ENCODE measurements at regions not wholly inside any gene's neighbourhood (a gene's known extent, or its start where the extent isn't known, plus 50 kb on each side); places are given as distances from the start of the nearest gene placed in this dataset.

- WGBS (ENCODE audit: insufficient coverage, insufficient replicate concordance, low lambda C conversion rate, missing lambda C conversion rate), result 20% methylated on average over 3 of the region's 3 CpGs
- H3K4me1 ChIP-seq (ENCODE audit: control insufficient read depth, insufficient read depth, low read length), result no peaks in the 10 kb centered on the region
Measured at GRCh38 chr4:181020456-181020855, 1222.7 kb upstream of the TENM3 start.

More at GRCh38 chr4:181020456-181020855, 1222.7 kb upstream of the TENM3 start:
- no peaks in the 10 kb centered on the region for H3K79me2 ChIP-seq (ENCODE audit: control insufficient read depth, insufficient read depth, low read length)
- no TSS peak for BruUV-seq (replicated peaks)
- SMC1A ChIA-PET (ENCODE audit: uncharacterized antibody, unreplicated experiment), result interaction anchor here (0.7 kb wide), 1 partner anchor 46 kb away, joined by 3 read pairs; no protein-coding TSS in a partner anchor
- in situ Hi-C loops (cut with MboI), result no loop called here
- no peaks in the 10 kb centered on the region for H3K36me3 ChIP-seq (ENCODE audit: control insufficient read depth in 2 of 2, insufficient read depth in 2 of 2, low read length in 1 of 2)
- CTCF ChIA-PET, result no interaction called here
- H3K4me3 ChIP-seq, result no peak overlapping the region
- no peaks in the 10 kb centered on the region for H4K20me1 ChIP-seq (ENCODE audit: control insufficient read depth, insufficient read depth)
- FAIRE-seq, result no peak
- DNase-seq (ENCODE audit: low read depth, low spot score), result no peak
- no peaks in the 10 kb centered on the region for H3K9me3 ChIP-seq (replicated peaks; ENCODE audit: control insufficient read depth, insufficient read depth, low read length)
- no peak for ATAC-seq
- no peaks in the 10 kb centered on the region for H3K27me3 ChIP-seq (replicated peaks in 1 of 2; ENCODE audit: control insufficient read depth in 2 of 2, insufficient read depth in 2 of 2, low read length in 1 of 2)
- no peak overlapping the region for H3K9ac ChIP-seq (ENCODE audit: control insufficient read depth, insufficient read depth, low read length)
- intact Hi-C loops (cut with micrococcal nuclease; ENCODE audit: unreplicated experiment), result no loop called here
- H2AFZ ChIP-seq (ENCODE audit: control insufficient read depth, low read depth, low read length), result no peak overlapping the region
- no peak overlapping the region for H3K4me2 ChIP-seq (ENCODE audit: control insufficient read depth, insufficient read depth)
- no peak overlapping the region for H3K27ac ChIP-seq (ENCODE audit: control insufficient read depth, insufficient read depth)
- RAD21 ChIA-PET (ENCODE audit: unreplicated experiment), result interaction anchor here (0.5 kb wide), 1 partner anchor 298 kb away, joined by 3 read pairs; no protein-coding TSS in a partner anchor
- POLR2A ChIA-PET, result no interaction called here
- TF ChIP-seq HDAC2 (IDR thresholded peaks at IDR 0.05), result no peak
- no peak for TF ChIP-seq ATF3 (IDR thresholded peaks at IDR 0.05; ENCODE audit: borderline replicate concordance, extremely low read depth, low read depth, low read length)
- TF ChIP-seq JUNB (IDR thresholded peaks at IDR 0.05), result no peak
- TF ChIP-seq, protein P1, sequence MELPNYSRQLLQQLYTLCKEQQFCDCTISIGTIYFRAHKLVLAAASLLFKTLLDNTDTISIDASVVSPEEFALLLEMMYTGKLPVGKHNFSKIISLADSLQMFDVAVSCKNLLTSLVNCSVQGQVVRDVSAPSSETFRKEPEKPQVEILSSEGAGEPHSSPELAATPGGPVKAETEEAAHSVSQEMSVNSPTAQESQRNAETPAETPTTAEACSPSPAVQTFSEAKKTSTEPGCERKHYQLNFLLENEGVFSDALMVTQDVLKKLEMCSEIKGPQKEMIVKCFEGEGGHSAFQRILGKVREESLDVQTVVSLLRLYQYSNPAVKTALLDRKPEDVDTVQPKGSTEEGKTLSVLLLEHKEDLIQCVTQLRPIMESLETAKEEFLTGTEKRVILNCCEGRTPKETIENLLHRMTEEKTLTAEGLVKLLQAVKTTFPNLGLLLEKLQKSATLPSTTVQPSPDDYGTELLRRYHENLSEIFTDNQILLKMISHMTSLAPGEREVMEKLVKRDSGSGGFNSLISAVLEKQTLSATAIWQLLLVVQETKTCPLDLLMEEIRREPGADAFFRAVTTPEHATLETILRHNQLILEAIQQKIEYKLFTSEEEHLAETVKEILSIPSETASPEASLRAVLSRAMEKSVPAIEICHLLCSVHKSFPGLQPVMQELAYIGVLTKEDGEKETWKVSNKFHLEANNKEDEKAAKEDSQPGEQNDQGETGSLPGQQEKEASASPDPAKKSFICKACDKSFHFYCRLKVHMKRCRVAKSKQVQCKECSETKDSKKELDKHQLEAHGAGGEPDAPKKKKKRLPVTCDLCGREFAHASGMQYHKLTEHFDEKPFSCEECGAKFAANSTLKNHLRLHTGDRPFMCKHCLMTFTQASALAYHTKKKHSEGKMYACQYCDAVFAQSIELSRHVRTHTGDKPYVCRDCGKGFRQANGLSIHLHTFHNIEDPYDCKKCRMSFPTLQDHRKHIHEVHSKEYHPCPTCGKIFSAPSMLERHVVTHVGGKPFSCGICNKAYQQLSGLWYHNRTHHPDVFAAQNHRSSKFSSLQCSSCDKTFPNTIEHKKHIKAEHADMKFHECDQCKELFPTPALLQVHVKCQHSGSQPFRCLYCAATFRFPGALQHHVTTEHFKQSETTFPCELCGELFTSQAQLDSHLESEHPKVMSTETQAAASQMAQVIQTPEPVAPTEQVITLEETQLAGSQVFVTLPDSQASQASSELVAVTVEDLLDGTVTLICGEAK (IDR thresholded peaks at IDR 0.05; ENCODE audit: borderline replicate concordance), result no peak

All from GM12878 (cell line).